ENCODE measurements at regions not wholly inside any gene's neighbourhood (a gene's known extent, or its start where the extent isn't known, plus 50 kb on each side); places are given as distances from the start of the nearest gene placed in this dataset.
"Not testable (repeated sequence)": the region's sequence is repeated elsewhere in the genome, so short reads cannot be mapped to it uniquely, and the experiment has no call there.

- not testable (repeated sequence) for TF ChIP-seq CTCF, POLR2A (IDR thresholded peaks at IDR 0.05)
These were observed 5460.9 kb upstream of the TPTE start for GRCh38 chr21:5060364-5061083.

All from right lobe of liver (tissue), 4 donors.